H1 (cell line): ENCODE measurements at regions not wholly inside any gene's neighbourhood (a gene's known extent, or its start where the extent isn't known, plus 50 kb on each side); places are given as distances from the start of the nearest gene placed in this dataset.

Source experiments
- CTCF ChIA-PET: fragments of 300-600 bp; sonication (Branson Sonifier 250); formaldehyde crosslinking; loops from one replicate; lab custom pipeline; 2021; ENCODE audit not compliant: partially characterized antibody; lab: Charles Lee
- POLR2A ChIA-PET: fragments of 300-600 bp; sonication (Branson Sonifier 250); formaldehyde crosslinking; loops from one replicate; lab custom pipeline; 2021; ENCODE audit warnings: inconsistent platforms; ENCODE audit not compliant: partially characterized antibody; lab: Charles Lee
- DNase-seq, 2 experiments: peaks; one replicate each; pipeline versions ENCODE4 v3.0.0 to v3.0.0-alpha.2; 2010 to 2022; ENCODE audit warnings: low spot score in 2 of 2, low read depth in 1 of 2, mixed read lengths in 1 of 2
- FAIRE-seq: peaks from 2 replicates; lab custom pipeline; 2011; peaks lifted over from hg19 to GRCh38; lab: Jason Lieb, UNC
- H2AFZ ChIP-seq: 2 replicates; pipeline ENCODE4 v1.8.1; 2012; ENCODE audit warnings: low read length, inconsistent platforms
- H2AK5ac ChIP-seq: 2 replicates; pipeline ENCODE4 v1.6.1; 2013; ENCODE audit warnings: low read depth, low read length
- H2BK120ac ChIP-seq: replicated peaks from 2 replicates; pipeline ENCODE3; 2013; ENCODE audit warnings: low read depth, low read length, inconsistent platforms
- H2BK12ac ChIP-seq: 2 replicates; pipeline ENCODE4 v1.6.1; 2013; ENCODE audit warnings: low read depth, low read length
- H2BK15ac ChIP-seq: 2 replicates; pipeline ENCODE4 v1.6.1; 2013; ENCODE audit warnings: low read length
- H2BK20ac ChIP-seq: 2 replicates; pipeline ENCODE4 v1.6.1; 2013; ENCODE audit warnings: low read length
- H2BK5ac ChIP-seq: 2 replicates; pipeline ENCODE4 v1.6.1; 2013; ENCODE audit warnings: low read depth, low read length
- H3K14ac ChIP-seq: 2 replicates; pipeline ENCODE4 v1.6.1; 2013; ENCODE audit warnings: inconsistent platforms; ENCODE audit not compliant: insufficient read length
- H3K18ac ChIP-seq: 2 replicates; pipeline ENCODE4 v1.6.1; 2013; ENCODE audit warnings: low read length; ENCODE audit errors: extremely low read depth
- H3K23ac ChIP-seq: 2 replicates; pipeline ENCODE4 v1.6.1; 2013; ENCODE audit warnings: inconsistent platforms; ENCODE audit not compliant: insufficient read length
- H3K23me2 ChIP-seq: 2 replicates; pipeline ENCODE4 v1.6.1; 2013; ENCODE audit warnings: low read depth, low read length
- H3K27ac ChIP-seq: 2 replicates; pipeline ENCODE4 v1.6.1; 2011; ENCODE audit warnings: low read depth, low read length, inconsistent platforms
- H3K27me3 ChIP-seq, 4 experiments: replicated peaks in 1 of 4; 1 replicate in 1 of 4; 2 replicates in 3 of 4; pipeline versions ENCODE4 v1.6.1 to v1.8.1; 2011 to 2013; ENCODE audit warnings: low read length in 3 of 4, mild to moderate bottlenecking in 3 of 4, inconsistent platforms in 2 of 4, mixed read lengths in 2 of 4, moderate library complexity in 1 of 4; ENCODE audit not compliant: control insufficient read depth in 3 of 4, insufficient read depth in 3 of 4; ENCODE audit errors: extremely low read depth in 1 of 4
- H3K36me3 ChIP-seq, 4 experiments: 2 replicates each; pipeline versions ENCODE4 v1.6.1 to v1.8.1; 2011 to 2013; ENCODE audit warnings: mild to moderate bottlenecking in 4 of 4, low read length in 3 of 4, moderate library complexity in 2 of 4, control low read depth in 1 of 4, inconsistent platforms in 1 of 4; ENCODE audit not compliant: insufficient read depth in 4 of 4, control insufficient read depth in 2 of 4
- H3K4ac ChIP-seq: replicated peaks from 2 replicates; pipeline ENCODE3; 2013; ENCODE audit warnings: low read length, low read depth, mixed read lengths, inconsistent platforms; ENCODE audit not compliant: insufficient read length
- H3K4me1 ChIP-seq, 4 experiments: replicated peaks in 1 of 4; 1 replicate in 1 of 4; 2 replicates in 3 of 4; pipeline versions ENCODE4 v1.6.1 to v1.8.1; 2011 to 2013; ENCODE audit warnings: low read length in 3 of 4, inconsistent platforms in 2 of 4, mixed read lengths in 1 of 4; ENCODE audit not compliant: insufficient read depth in 4 of 4, control insufficient read depth in 3 of 4
- H3K4me2 ChIP-seq, 2 experiments: 2 replicates each; pipeline versions ENCODE4 v1.6.1 to v1.8.1; 2011 to 2013; ENCODE audit warnings: low read depth in 2 of 2, low read length in 2 of 2, control low read depth in 1 of 2, inconsistent platforms in 1 of 2, mild to moderate bottlenecking in 1 of 2; ENCODE audit not compliant: insufficient read depth in 1 of 2
- H3K4me3 ChIP-seq, 4 experiments: fragments of 200-600, 300-600 bp in 1 of 4; sonication (generic), shearing (Covaris generic), sonication (Bioruptor Twin) in 1 of 4; 2 replicates each; pipeline versions ENCODE4 v1.5.1 to v1.8.1; 2011 to 2016; ENCODE audit warnings: low read length in 4 of 4, low read depth in 3 of 4, control low read depth in 2 of 4, inconsistent platforms in 2 of 4, mild to moderate bottlenecking in 2 of 4, mixed read lengths in 1 of 4, moderate library complexity in 1 of 4; ENCODE audit not compliant: insufficient read depth in 2 of 4; ENCODE audit errors: extremely low read depth in 1 of 4
- H3K56ac ChIP-seq: replicated peaks from 2 replicates; pipeline ENCODE3; 2013; ENCODE audit warnings: low read depth, mild to moderate bottlenecking, mixed read lengths, low read length, inconsistent platforms; ENCODE audit not compliant: insufficient read length
- H3K79me1 ChIP-seq: 2 replicates; pipeline ENCODE4 v1.6.1; 2013; ENCODE audit warnings: low read depth, low read length, control low read depth
- H3K79me2 ChIP-seq, 2 experiments: 2 replicates each; pipeline versions ENCODE4 v1.6.1 to v1.8.1; 2012 to 2013; ENCODE audit warnings: low read length in 2 of 2, mild to moderate bottlenecking in 2 of 2, inconsistent platforms in 1 of 2; ENCODE audit not compliant: insufficient read depth in 2 of 2, control insufficient read depth in 1 of 2
- H3K9ac ChIP-seq, 4 experiments: replicated peaks in 1 of 4; 1 replicate in 1 of 4; 2 replicates in 3 of 4; pipeline versions ENCODE4 v1.6.1 to v1.8.1; 2011 to 2013; ENCODE audit warnings: low read depth in 3 of 4, low read length in 3 of 4, control low read depth in 2 of 4, mild to moderate bottlenecking in 2 of 4, moderate library complexity in 2 of 4, inconsistent platforms in 1 of 4; ENCODE audit errors: extremely low read depth in 1 of 4
- H3K9me3 ChIP-seq, 2 experiments: 2 replicates each; pipeline versions ENCODE4 v1.6.1 to v1.8.1; 2012 to 2013; ENCODE audit warnings: mild to moderate bottlenecking in 2 of 2, moderate library complexity in 2 of 2, control low read depth in 1 of 2, inconsistent platforms in 1 of 2, low read depth in 1 of 2, low read length in 1 of 2, mixed read lengths in 1 of 2; ENCODE audit not compliant: insufficient read depth in 2 of 2
- H4K20me1 ChIP-seq, 2 experiments: replicated peaks in 1 of 2; 2 replicates each; pipeline versions ENCODE3 to v1.8.1; 2011 to 2013; ENCODE audit warnings: inconsistent platforms in 2 of 2, low read length in 2 of 2, mild to moderate bottlenecking in 1 of 2; ENCODE audit not compliant: insufficient read depth in 2 of 2, control insufficient read depth in 1 of 2
- H4K5ac ChIP-seq: 2 replicates; pipeline ENCODE4 v1.6.1; 2013; ENCODE audit warnings: low read length, low read depth, mixed read lengths, inconsistent platforms; ENCODE audit not compliant: insufficient read length
- H4K8ac ChIP-seq: 2 replicates; pipeline ENCODE4 v1.8.0; 2013; ENCODE audit warnings: mild to moderate bottlenecking, moderate library complexity, low read length, inconsistent platforms; ENCODE audit not compliant: insufficient read depth; ENCODE audit errors: extremely low read depth
- H4K91ac ChIP-seq: replicated peaks from 2 replicates; pipeline ENCODE3; 2013; ENCODE audit warnings: low read length, mixed read lengths, inconsistent platforms; ENCODE audit not compliant: insufficient read length
- BCL11A ChIP-seq, 2 experiments: IDR thresholded peaks; one replicate each; pipeline ENCODE4 v1.6.1; 2011; ENCODE audit warnings: low read depth in 2 of 2, low read length in 2 of 2, mild to moderate bottlenecking in 2 of 2
- CHD1 ChIP-seq: IDR thresholded peaks from 2 replicates; pipeline ENCODE4 v1.6.1; 2012; ENCODE audit warnings: low read depth, low read length, improper control_type of control experiment
- HDAC2 ChIP-seq, 2 experiments: fragments of 300-600 bp in 1 of 2; sonication (generic) in 1 of 2; IDR thresholded peaks; 2 replicates each; pipeline ENCODE4 v1.6.1; 2011 to 2012; ENCODE audit warnings: low read depth in 2 of 2, low read length in 2 of 2, mild to moderate bottlenecking in 2 of 2, moderate library complexity in 2 of 2, borderline replicate concordance in 1 of 2, inconsistent platforms in 1 of 2
- MAFK ChIP-seq: IDR thresholded peaks from 2 replicates; pipeline ENCODE4 v1.6.1; 2012; ENCODE audit warnings: low read depth, mild to moderate bottlenecking, improper control_type of control experiment, low read length
- SIN3A ChIP-seq, 2 experiments: IDR thresholded peaks in 1 of 2; conservative IDR thresholded peaks in 1 of 2; 2 replicates each; pipeline ENCODE4 v1.6.1; 2011 to 2012; ENCODE audit warnings: low read length in 2 of 2, improper control_type of control experiment in 1 of 2, low read depth in 1 of 2, mild to moderate bottlenecking in 1 of 2
- SIX5 ChIP-seq: IDR thresholded peaks from 2 replicates; pipeline ENCODE4 v1.6.1; 2011; ENCODE audit warnings: mild to moderate bottlenecking, low read depth, low read length
- SRF ChIP-seq: IDR thresholded peaks from 2 replicates; pipeline ENCODE4 v1.6.1; 2011; ENCODE audit warnings: mild to moderate bottlenecking, low read depth, low read length, moderate library complexity
- SUZ12 ChIP-seq: fragments of 200-600 bp; sonication (generic); IDR thresholded peaks from 2 replicates; pipeline ENCODE4 v1.6.1; 2012; ENCODE audit warnings: mild to moderate bottlenecking, inconsistent platforms, low read length, moderate library complexity, mixed read lengths
- WGBS, 2 experiments: shearing (Covaris generic) in 1 of 2; methylation state at CpG; one replicate each; pipeline versions ENCODE4 v1.1.6 to v1.1.7; 2013 to 2015; ENCODE audit warnings: low lambda C conversion rate in 2 of 2, mixed read lengths in 2 of 2, inconsistent platforms in 1 of 2, low coverage in 1 of 2, missing lambda C conversion rate in 1 of 2; ENCODE audit not compliant: insufficient replicate concordance in 2 of 2, insufficient coverage in 1 of 2, insufficient read length in 1 of 2; ENCODE audit errors: extremely low coverage in 1 of 2, missing lambda C conversion rate in 1 of 2; 5-methylcytosine and 5-hydroxymethylcytosine counted together

DNA sequence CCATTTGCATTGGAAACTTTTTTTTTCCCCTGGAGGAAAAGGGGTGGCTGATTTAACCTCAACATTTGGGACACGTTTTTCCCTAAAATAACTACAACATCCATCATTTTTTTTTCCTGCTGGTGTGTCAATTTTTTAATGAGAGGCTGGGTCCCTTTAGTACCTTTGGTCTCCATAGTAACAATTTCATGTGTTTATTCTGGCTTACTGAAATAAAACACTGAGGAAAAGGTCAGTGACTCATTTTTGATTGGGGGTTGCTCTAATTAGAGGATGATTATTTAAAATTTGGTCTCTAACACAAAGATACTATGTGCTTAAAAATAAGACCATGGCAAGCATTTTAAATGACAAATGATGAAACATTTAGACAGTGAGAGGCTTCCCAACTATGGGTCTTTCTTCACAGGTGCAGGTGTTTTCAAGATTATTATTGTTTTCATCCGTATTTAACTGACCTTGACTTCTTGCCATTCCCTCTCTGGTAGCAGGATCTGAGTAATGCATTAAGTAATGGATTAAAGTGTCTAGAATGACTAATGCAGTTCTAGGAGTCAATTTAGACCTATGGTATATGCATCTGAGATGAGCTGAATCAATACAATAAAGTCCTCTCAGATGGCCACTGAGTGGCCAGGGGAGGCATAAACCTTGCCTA lies 406.4 kb downstream of the KCNRG start:
- Histone ChIP-seq H3K23ac (no peak overlapping the region), H3K36me3 (no peaks in the 10 kb centered on the region), H2AFZ (no peak overlapping the region), H2BK120ac (no peak overlapping the region), H3K79me2 (no peaks in the 10 kb centered on the region), H2BK5ac (no peak overlapping the region), H3K27me3 (no peaks in the 10 kb centered on the region), H3K4me3 (no peak overlapping the region), H2AK5ac (no peak overlapping the region), H3K18ac (no peak overlapping the region), H4K20me1 (no peaks in the 10 kb centered on the region), H3K14ac (no peak overlapping the region), H4K5ac (no peak overlapping the region), H3K56ac (no peak overlapping the region), H3K79me1 (no peaks in the 10 kb centered on the region), H3K4me2 (no peak overlapping the region), H3K4me1 (peaks cover 0 to 3% (median 0%) of the 10 kb centered on the region in 4 experiments; a peak in 1 of 7 replicates), H3K9ac (no peak overlapping the region), H3K27ac (no peak overlapping the region), H2BK20ac (no peak overlapping the region), H4K91ac (no peak overlapping the region), H2BK12ac (no peak overlapping the region), H4K8ac (no peak overlapping the region), H2BK15ac (no peak overlapping the region), H3K23me2 (no peaks in the 10 kb centered on the region), H3K9me3 (no peaks in the 10 kb centered on the region), H3K4ac (no peak overlapping the region)
- CTCF ChIA-PET, result interaction anchor here (0.7 to 1.1 kb wide), 2 partner anchors 8 to 493 kb away, joined by 3 read pairs; no protein-coding TSS in a partner anchor
- DNase-seq (no peak), FAIRE-seq (no peak)
- POLR2A ChIA-PET, result no interaction called here
- TF ChIP-seq SIX5 (no peak), BCL11A (IDR thresholded peaks at IDR 0.05; ENCODE audit: low read depth in 2 of 2, low read length in 2 of 2) (no peak), SUZ12 (no peak), SRF (no peak), HDAC2 (IDR thresholded peaks at IDR 0.05; ENCODE audit: borderline replicate concordance in 1 of 2, low read depth in 2 of 2, low read length in 2 of 2) (no peak), MAFK (no peak), SIN3A (conservative IDR thresholded peaks at IDR 0.05 in 1 of 2, IDR thresholded peaks at IDR 0.05 in 1 of 2; ENCODE audit: low read depth in 1 of 2, low read length in 2 of 2) (no peak), CHD1 (no peak)
- WGBS, 2 experiments, result 81% methylated on average over 2 of the region's 2 CpGs; no CpG with 5 or more reads in 1 of the 2 experiments
